ENCODE measurements at regions not wholly inside any gene's neighbourhood (a gene's known extent, or its start where the extent isn't known, plus 50 kb on each side); places are given as distances from the start of the nearest gene placed in this dataset.

DNA sequence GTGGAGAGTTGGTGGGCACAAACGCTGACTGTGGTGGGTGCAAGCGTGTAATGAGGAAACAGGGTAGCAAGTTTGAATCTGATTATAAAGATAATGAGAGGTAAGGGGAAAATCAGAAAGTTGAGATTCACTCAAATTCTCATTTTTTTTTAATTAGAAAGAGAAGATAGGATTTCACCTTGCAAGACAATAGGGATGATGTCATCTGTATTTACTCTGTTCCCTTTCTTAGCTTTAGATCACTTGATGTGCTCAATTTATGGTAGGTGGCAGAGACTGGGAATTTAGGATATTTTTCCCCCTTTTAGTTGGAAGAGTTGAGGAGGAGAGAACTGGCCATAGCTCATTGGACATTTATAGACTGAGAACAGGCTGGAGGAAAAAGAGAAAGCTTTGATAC, 363.6 kb downstream of the AEBP2 start:
- no peak overlapping the region for H3K4me3 Mint-ChIP-seq (ENCODE audit: unreplicated experiment)
- peaks cover 2% of the 10 kb centered on the region for H3K27me3 Mint-ChIP-seq (ENCODE audit: unreplicated experiment)
- no peaks in the 10 kb centered on the region for H3K4me1 Mint-ChIP-seq (ENCODE audit: low read depth, unreplicated experiment)
- DNase-seq = no peak
- H3K36me3 Mint-ChIP-seq (ENCODE audit: unreplicated experiment) = no peaks in the 10 kb centered on the region
- no peak overlapping the region for H3K27ac Mint-ChIP-seq (ENCODE audit: unreplicated experiment)
- H3K9me3 Mint-ChIP-seq (ENCODE audit: unreplicated experiment) = peaks cover 1% of the 10 kb centered on the region
- TF ChIP-seq CTCF (IDR thresholded peaks at IDR 0.05; ENCODE audit: partially characterized antibody, unreplicated experiment) = no peak

DNA sequence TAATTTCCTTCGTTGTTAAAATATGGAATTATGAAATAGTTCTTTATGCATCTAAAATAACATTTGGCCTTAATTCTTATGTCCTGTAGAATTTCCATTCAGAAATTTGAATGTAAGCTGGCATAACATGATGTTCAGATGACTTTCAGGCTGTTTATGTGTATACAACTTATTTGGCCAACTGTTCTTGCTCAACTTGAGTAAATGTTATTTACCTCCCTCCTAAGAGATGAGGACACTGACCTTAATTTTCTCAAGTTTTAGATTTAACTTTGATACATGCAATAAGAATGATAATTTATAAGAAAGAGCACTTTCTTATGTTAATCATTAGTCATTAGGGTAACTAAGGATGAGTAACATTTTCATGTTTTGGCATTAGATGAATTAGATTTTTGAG, 365.4 kb downstream of the AEBP2 start:
- Mint-ChIP-seq H3K36me3 (ENCODE audit: unreplicated experiment) (no peaks in the 10 kb centered on the region), H3K27me3 (ENCODE audit: unreplicated experiment) (peaks cover 2% of the 10 kb centered on the region), H3K9me3 (ENCODE audit: unreplicated experiment) (peaks cover 1% of the 10 kb centered on the region), H3K4me3 (ENCODE audit: unreplicated experiment) (no peak overlapping the region), H3K4me1 (ENCODE audit: low read depth, unreplicated experiment) (no peaks in the 10 kb centered on the region), H3K27ac (ENCODE audit: unreplicated experiment) (no peak overlapping the region)
- DNase-seq = no peak
- TF ChIP-seq CTCF (IDR thresholded peaks at IDR 0.05; ENCODE audit: partially characterized antibody, unreplicated experiment) = no peak

DNA sequence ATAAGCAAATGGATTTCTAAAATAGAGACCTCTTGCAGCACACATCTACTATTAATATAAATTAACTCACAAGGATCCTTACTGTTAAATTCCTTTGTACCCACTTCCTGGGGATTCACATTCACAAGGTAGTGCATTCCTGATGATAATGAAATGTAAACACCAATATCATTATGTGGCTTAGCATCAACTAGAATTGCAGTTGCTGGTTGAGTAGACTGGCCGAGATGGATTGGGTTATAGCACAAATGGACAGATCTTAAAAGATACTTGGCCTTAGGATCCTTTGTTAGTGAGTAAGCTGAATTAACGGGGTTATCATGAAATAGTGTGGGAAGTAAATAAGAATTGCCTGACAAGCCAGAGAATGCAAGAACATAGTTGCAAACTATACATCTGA, 369.1 kb downstream of the AEBP2 start:
- Mint-ChIP-seq H3K4me1 (ENCODE audit: low read depth, unreplicated experiment) (no peaks in the 10 kb centered on the region), H3K9me3 (ENCODE audit: unreplicated experiment) (peaks cover 1% of the 10 kb centered on the region), H3K4me3 (ENCODE audit: unreplicated experiment) (no peak overlapping the region), H3K36me3 (ENCODE audit: unreplicated experiment) (no peaks in the 10 kb centered on the region), H3K27ac (ENCODE audit: unreplicated experiment) (no peak overlapping the region), H3K27me3 (ENCODE audit: unreplicated experiment) (peaks cover 4% of the 10 kb centered on the region)
- DNase-seq = no peak
- no peak for TF ChIP-seq CTCF (IDR thresholded peaks at IDR 0.05; ENCODE audit: partially characterized antibody, unreplicated experiment)

DNA sequence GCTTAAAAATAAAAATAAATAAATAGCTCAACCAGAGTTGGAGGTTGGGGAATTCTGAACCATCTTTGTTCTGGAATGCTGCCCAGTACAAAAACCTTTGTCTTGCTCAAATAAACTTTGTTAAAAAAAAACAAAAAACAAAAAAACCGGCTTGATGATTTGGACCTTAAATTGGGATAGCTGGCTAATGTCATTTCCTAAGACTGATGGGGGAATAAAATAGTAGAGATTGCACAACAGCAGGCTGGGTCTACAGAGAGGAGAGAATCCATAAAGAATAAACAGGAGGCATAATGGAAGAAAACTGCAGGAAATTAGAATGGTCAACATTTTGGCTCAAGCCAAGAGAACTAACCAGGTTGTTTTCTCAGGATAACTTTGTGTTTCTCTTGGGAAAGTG, 370.9 kb downstream of the AEBP2 start:
- no peaks in the 10 kb centered on the region for H3K4me1 Mint-ChIP-seq (ENCODE audit: low read depth, unreplicated experiment)

GRCh38 chr12:19811922-19812321, 372.6 kb downstream of the AEBP2 start:
- no peak for TF ChIP-seq CTCF (IDR thresholded peaks at IDR 0.05; ENCODE audit: partially characterized antibody, unreplicated experiment)
- no peak for DNase-seq
- peaks cover 4% of the 10 kb centered on the region for H3K27me3 Mint-ChIP-seq (ENCODE audit: unreplicated experiment)
- H3K27ac Mint-ChIP-seq (ENCODE audit: unreplicated experiment) = no peak overlapping the region
- no peak overlapping the region for H3K4me3 Mint-ChIP-seq (ENCODE audit: unreplicated experiment)
- no peaks in the 10 kb centered on the region for H3K9me3 Mint-ChIP-seq (ENCODE audit: unreplicated experiment)
- H3K4me1 Mint-ChIP-seq (ENCODE audit: low read depth, unreplicated experiment) = no peaks in the 10 kb centered on the region
- no peaks in the 10 kb centered on the region for H3K36me3 Mint-ChIP-seq (ENCODE audit: unreplicated experiment)

More for the DNA sequence above, 370.9 kb downstream of the AEBP2 start:
- Mint-ChIP-seq H3K4me3 (ENCODE audit: unreplicated experiment) (no peak overlapping the region), H3K27me3 (ENCODE audit: unreplicated experiment) (peaks cover 4% of the 10 kb centered on the region), H3K36me3 (ENCODE audit: unreplicated experiment) (no peaks in the 10 kb centered on the region), H3K9me3 (ENCODE audit: unreplicated experiment) (peaks cover 1% of the 10 kb centered on the region), H3K27ac (ENCODE audit: unreplicated experiment) (no peak overlapping the region)
- TF ChIP-seq CTCF (IDR thresholded peaks at IDR 0.05; ENCODE audit: partially characterized antibody, unreplicated experiment) = no peak
- no peak for DNase-seq
